Gastroesophageal sphincter (tissue), 4 donors: ENCODE measurements at regions not wholly inside any gene's neighbourhood (a gene's known extent, or its start where the extent isn't known, plus 50 kb on each side); places are given as distances from the start of the nearest gene placed in this dataset.

Source experiments
- ATAC-seq: fragments of 150-250 bp; one replicate; pipeline ENCODE4 v1.9.1; 2016; ENCODE audit warnings: mild to moderate bottlenecking, moderate library complexity
- H3K27ac ChIP-seq, 4 donors: fragments of 200-600 bp; sonication (generic) in 3 of 4; 1 replicate in 3 of 4; 2 replicates in 1 of 4; pipeline ENCODE4 v1.5.1; 2016 to 2019
- H3K27me3 ChIP-seq: fragments of 200-600 bp; sonication (generic); one replicate; pipeline ENCODE4 v1.5.1; 2019
- H3K36me3 ChIP-seq, 2 donors: fragments of 200-600 bp; sonication (generic); one replicate each; pipeline ENCODE4 v1.5.1; 2019; ENCODE audit warnings: control low read depth in 1 of 2
- H3K4me1 ChIP-seq, 3 donors: fragments of 200-600 bp; sonication (generic); 1 replicate in 2 of 3; 2 replicates in 1 of 3; pipeline ENCODE4 v1.5.1; 2016 to 2019; ENCODE audit warnings: control low read depth in 2 of 3
- H3K4me3 ChIP-seq, 2 donors: fragments of 200-600 bp; sonication (generic); one replicate each; pipeline ENCODE4 v1.5.1; 2019; ENCODE audit warnings: mild to moderate bottlenecking in 1 of 2, moderate library complexity in 1 of 2
- H3K9me3 ChIP-seq, 3 donors: fragments of 200-600 bp; sonication (generic); one replicate each; pipeline ENCODE4 v1.5.1; 2017 to 2019; ENCODE audit warnings: control low read depth in 2 of 3
- CTCF ChIP-seq, 4 experiments: fragments of 200-600 bp in 2 of 4; fragments of 450-650 bp in 2 of 4; sonication (generic) in 1 of 4; IDR thresholded peaks; one replicate each; pipeline ENCODE4 v1.5.1; 2017 to 2019; ENCODE audit warnings: antibody characterized with exemption in 4 of 4, mild to moderate bottlenecking in 2 of 4, moderate library complexity in 2 of 4
- EP300 ChIP-seq: sonication (generic); formaldehyde crosslinking; IDR thresholded peaks from one replicate; pipeline ENCODE4 v1.6.1; 2017; ENCODE audit warnings: antibody characterized with exemption, mild to moderate bottlenecking
- POLR2A ChIP-seq, 2 donors: fragments of 450-650 bp; IDR thresholded peaks; one replicate each; pipeline ENCODE4 v1.6.1; 2017; ENCODE audit warnings: antibody characterized with exemption in 2 of 2, mild to moderate bottlenecking in 2 of 2, moderate library complexity in 1 of 2
- POLR2AphosphoS5 ChIP-seq: sonication (generic); formaldehyde crosslinking; IDR thresholded peaks from one replicate; pipeline ENCODE4 v1.6.1; 2017; ENCODE audit warnings: antibody characterized with exemption
- WGBS, 2 donors: methylation state at CpG; one replicate each; pipeline ENCODE4 v1.1.5; 2018; ENCODE audit warnings: low coverage in 1 of 2; 5-methylcytosine and 5-hydroxymethylcytosine counted together

GRCh38 chr7:52114509-52114908 is 797.9 kb upstream of the COBL start:
- Histone ChIP-seq H3K27ac (no peak overlapping the region), H3K36me3 (no peaks in the 10 kb centered on the region), H3K27me3 (no peaks in the 10 kb centered on the region), H3K4me3 (no peak overlapping the region), H3K4me1 (no peaks in the 10 kb centered on the region), H3K9me3 (no peaks in the 10 kb centered on the region)
- no peak for ATAC-seq
- TF ChIP-seq EP300 = no peak
- no peak for TF ChIP-seq POLR2A (IDR thresholded peaks at IDR 0.05)
- no peak for TF ChIP-seq CTCF (IDR thresholded peaks at IDR 0.05)
- no peak for TF ChIP-seq POLR2AphosphoS5
- 52 to 68% methylated on average over 3 of the region's 3 CpGs for WGBS, 2 donors

DNA sequence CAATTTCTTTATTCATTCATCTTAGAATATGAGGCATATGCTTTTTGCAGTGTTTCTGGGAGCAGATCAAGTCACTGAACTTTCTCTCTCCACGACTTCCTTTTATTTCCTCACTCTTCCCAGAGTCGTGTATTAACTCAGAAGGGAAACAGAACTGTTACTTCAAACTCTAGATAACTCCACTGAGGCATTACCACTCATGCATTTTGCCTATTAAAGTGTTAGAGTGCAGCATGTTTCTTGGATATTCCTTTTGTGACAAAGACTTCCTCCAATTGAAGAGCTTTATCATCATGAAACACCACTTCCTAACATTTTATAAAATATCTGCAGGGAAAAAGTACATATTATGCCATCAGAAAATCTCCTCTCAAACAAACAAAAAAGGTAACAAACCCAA is 797.4 kb upstream of the COBL start:
- Histone ChIP-seq H3K27me3 (no peaks in the 10 kb centered on the region), H3K36me3 (no peaks in the 10 kb centered on the region), H3K9me3 (no peaks in the 10 kb centered on the region), H3K4me1 (no peaks in the 10 kb centered on the region), H3K27ac (no peak overlapping the region), H3K4me3 (no peak overlapping the region)
- TF ChIP-seq POLR2AphosphoS5 (no peak), EP300 (no peak), POLR2A (IDR thresholded peaks at IDR 0.05) (no peak), CTCF (IDR thresholded peaks at IDR 0.05) (no peak)
- WGBS, 2 donors = 4 to 10% methylated on average over 2 of the region's 2 CpGs
- no peak for ATAC-seq

GRCh38 chr7:52107355-52107754 is 790.7 kb upstream of the COBL start:
- ATAC-seq = no peak
- Histone ChIP-seq H3K4me3 (no peak overlapping the region), H3K4me1 (no peaks in the 10 kb centered on the region), H3K36me3 (no peaks in the 10 kb centered on the region), H3K27me3 (no peaks in the 10 kb centered on the region), H3K27ac (no peak overlapping the region), H3K9me3 (no peaks in the 10 kb centered on the region)
- WGBS, 2 donors = 76% methylated on average over 4 of the region's 5 CpGs
- TF ChIP-seq CTCF (IDR thresholded peaks at IDR 0.05) = no peak
- TF ChIP-seq POLR2A (IDR thresholded peaks at IDR 0.05) = no peak
- TF ChIP-seq POLR2AphosphoS5 = no peak
- TF ChIP-seq EP300 = no peak

GRCh38 chr7:52095861-52096260 is 779.3 kb upstream of the COBL start:
- Histone ChIP-seq H3K4me1 (no peaks in the 10 kb centered on the region), H3K9me3 (peaks cover 0 to 14% (median 0%) of the 10 kb centered on the region in 3 donors), H3K4me3 (no peak overlapping the region), H3K36me3 (no peaks in the 10 kb centered on the region), H3K27me3 (no peaks in the 10 kb centered on the region), H3K27ac (no peak overlapping the region)
- TF ChIP-seq CTCF (IDR thresholded peaks at IDR 0.05) = no peak
- no peak for TF ChIP-seq EP300
- ATAC-seq = no peak
- WGBS, 2 donors = 67 to 79% methylated on average over 1 of the region's 1 CpG

DNA sequence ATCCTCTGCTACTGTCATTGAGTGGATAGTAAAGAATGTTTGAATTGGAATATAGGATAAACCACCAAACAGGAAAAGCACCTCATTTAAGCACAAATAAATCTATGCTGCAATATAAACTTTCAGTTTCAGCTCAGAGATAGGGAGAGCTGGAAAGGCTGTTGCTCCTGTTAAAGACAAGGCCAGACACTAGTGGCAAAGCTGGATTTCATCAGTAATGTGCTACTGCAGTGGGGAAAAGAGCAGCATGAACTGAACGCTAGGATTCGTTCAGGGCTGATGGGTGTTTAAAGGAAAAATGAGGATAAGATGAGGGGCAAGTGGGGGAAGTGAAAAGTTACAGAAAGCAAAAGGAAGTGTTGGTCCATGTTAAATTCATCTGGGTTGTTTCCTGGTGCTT is 775.4 kb upstream of the COBL start:
- Histone ChIP-seq H3K9me3 (peaks cover 0 to 14% (median 0%) of the 10 kb centered on the region in 3 donors), H3K27ac (no peak overlapping the region), H3K4me3 (no peak overlapping the region), H3K36me3 (no peaks in the 10 kb centered on the region), H3K27me3 (peaks cover 16% of the 10 kb centered on the region), H3K4me1 (peaks cover 0 to 7% (median 0%) of the 10 kb centered on the region in 3 donors)
- ATAC-seq = no peak
- TF ChIP-seq CTCF (IDR thresholded peaks at IDR 0.05) (no peak), POLR2AphosphoS5 (no peak), EP300 (no peak), POLR2A (IDR thresholded peaks at IDR 0.05) (no peak)
- WGBS, 2 donors = 35 to 67% methylated on average over 1 to 2 of the region's 2 CpGs
